Natural killer cell treated with Interleukin-12 subunit alpha and Interleukin-12 subunit beta and Interleukin-15 and Interleukin-18, amount 100 ng/mL, for 72 hours (primary cell): ENCODE measurements at regions not wholly inside any gene's neighbourhood (a gene's known extent, or its start where the extent isn't known, plus 50 kb on each side); places are given as distances from the start of the nearest gene placed in this dataset.

Source experiments
- ATAC-seq, 2 donors: fragments of 150-1000 bp; cut with Tn5 transposase in 1 of 2; sonication (Bioruptor Pico), chemical (Tn5 transposase) in 1 of 2; 2 replicates each; pipeline ENCODE4 v1.10.0; 2021
- DNase-seq: peaks from one replicate; pipeline ENCODE4 v3.0.0; 2022; ENCODE audit warnings: low spot score
- H3K27ac Mint-ChIP-seq, 2 donors: 1 replicate in 1 of 2; 2 replicates in 1 of 2; pipeline ENCODE4 v1.8.0; 2022; ENCODE audit warnings: mixed read lengths in 2 of 2, mild to moderate bottlenecking in 1 of 2, moderate library complexity in 1 of 2
- H3K27me3 Mint-ChIP-seq, 2 donors: 1 replicate in 1 of 2; 2 replicates in 1 of 2; pipeline ENCODE4 v1.8.0; 2022; ENCODE audit warnings: mixed read lengths in 2 of 2
- H3K36me3 Mint-ChIP-seq: one replicate; pipeline ENCODE4 v1.8.0; 2022; ENCODE audit warnings: mixed read lengths
- H3K4me1 Mint-ChIP-seq, 2 donors: 1 replicate in 1 of 2; 2 replicates in 1 of 2; pipeline ENCODE4 v1.8.0; 2022; ENCODE audit warnings: low read depth in 2 of 2, mixed read lengths in 2 of 2, mild to moderate bottlenecking in 1 of 2
- H3K4me3 Mint-ChIP-seq: one replicate; pipeline ENCODE4 v1.8.0; 2022; ENCODE audit warnings: mixed read lengths
- H3K9me3 Mint-ChIP-seq: 2 replicates; pipeline ENCODE4 v1.8.0; 2022; ENCODE audit warnings: mixed read lengths

GRCh38 chr3:73752338-73752737, 127.6 kb upstream of the PDZRN3 start:
- Mint-ChIP-seq H3K4me3 (no peak overlapping the region), H3K27ac (no peak overlapping the region), H3K27me3 (no peaks in the 10 kb centered on the region), H3K4me1 (no peaks in the 10 kb centered on the region), H3K36me3 (no peaks in the 10 kb centered on the region), H3K9me3 (peaks cover 20% of the 10 kb centered on the region)
- ATAC-seq (no peak), DNase-seq (no peak)

GRCh38 chr3:73746623-73747022, 121.9 kb upstream of the PDZRN3 start:
- DNase-seq (no peak), ATAC-seq (no peak)
- no peaks in the 10 kb centered on the region for H3K27me3 Mint-ChIP-seq
- peaks cover 4% of the 10 kb centered on the region for H3K9me3 Mint-ChIP-seq
- H3K27ac Mint-ChIP-seq = no peak overlapping the region
- H3K4me1 Mint-ChIP-seq = no peaks in the 10 kb centered on the region
- no peaks in the 10 kb centered on the region for H3K36me3 Mint-ChIP-seq
- no peak overlapping the region for H3K4me3 Mint-ChIP-seq

- peaks cover 8% of the 10 kb centered on the region for H3K9me3 Mint-ChIP-seq
- no peak overlapping the region for H3K27ac Mint-ChIP-seq
- H3K27me3 Mint-ChIP-seq = no peaks in the 10 kb centered on the region
- no peak for ATAC-seq
- no peaks in the 10 kb centered on the region for H3K4me1 Mint-ChIP-seq
- no peak overlapping the region for H3K4me3 Mint-ChIP-seq
- H3K36me3 Mint-ChIP-seq = no peaks in the 10 kb centered on the region
- no peak for DNase-seq
Observed at GRCh38 chr3:73745526-73746191, 120.9 kb upstream of the PDZRN3 start.

GRCh38 chr3:73743551-73743950, 118.8 kb upstream of the PDZRN3 start:
- Mint-ChIP-seq H3K27ac (no peak overlapping the region), H3K4me1 (no peaks in the 10 kb centered on the region), H3K27me3 (no peaks in the 10 kb centered on the region), H3K9me3 (peaks cover 6% of the 10 kb centered on the region), H3K36me3 (no peaks in the 10 kb centered on the region), H3K4me3 (no peak overlapping the region)
- DNase-seq (no peak), ATAC-seq (no peak)

GRCh38 chr3:73739791-73740453, 115.2 kb upstream of the PDZRN3 start:
- no peak for ATAC-seq
- H3K4me1 Mint-ChIP-seq = no peaks in the 10 kb centered on the region
- no peak overlapping the region for H3K27ac Mint-ChIP-seq

GRCh38 chr3:73738711-73739110, 114.0 kb upstream of the PDZRN3 start:
- no peak for DNase-seq
- H3K27me3 Mint-ChIP-seq = no peaks in the 10 kb centered on the region
- no peak overlapping the region for H3K27ac Mint-ChIP-seq
- ATAC-seq = no peak
- H3K4me3 Mint-ChIP-seq = no peak overlapping the region
- peaks cover 6% of the 10 kb centered on the region for H3K9me3 Mint-ChIP-seq
- no peaks in the 10 kb centered on the region for H3K36me3 Mint-ChIP-seq
- no peaks in the 10 kb centered on the region for H3K4me1 Mint-ChIP-seq

More at GRCh38 chr3:73739791-73740453, 115.2 kb upstream of the PDZRN3 start:
- peaks cover 6% of the 10 kb centered on the region for H3K9me3 Mint-ChIP-seq
- no peaks in the 10 kb centered on the region for H3K27me3 Mint-ChIP-seq
- H3K4me3 Mint-ChIP-seq = no peak overlapping the region
- no peaks in the 10 kb centered on the region for H3K36me3 Mint-ChIP-seq
- DNase-seq = no peak

- Mint-ChIP-seq H3K9me3 (peaks cover 8% of the 10 kb centered on the region), H3K4me1 (no peaks in the 10 kb centered on the region), H3K27ac (no peak overlapping the region), H3K4me3 (no peak overlapping the region), H3K36me3 (no peaks in the 10 kb centered on the region), H3K27me3 (no peaks in the 10 kb centered on the region)
- no peak for DNase-seq
- ATAC-seq = no peak
Observed at GRCh38 chr3:73734211-73735089, 109.7 kb upstream of the PDZRN3 start.

GRCh38 chr3:73733746-73734145, 109.0 kb upstream of the PDZRN3 start:
- no peak for ATAC-seq
- Mint-ChIP-seq H3K27ac (no peak overlapping the region), H3K27me3 (no peaks in the 10 kb centered on the region), H3K4me3 (no peak overlapping the region), H3K36me3 (no peaks in the 10 kb centered on the region), H3K4me1 (no peaks in the 10 kb centered on the region), H3K9me3 (peaks cover 7% of the 10 kb centered on the region)
- DNase-seq = no peak

- Mint-ChIP-seq H3K36me3 (no peaks in the 10 kb centered on the region), H3K27me3 (no peaks in the 10 kb centered on the region), H3K27ac (no peak overlapping the region), H3K9me3 (peaks cover 6% of the 10 kb centered on the region), H3K4me1 (no peaks in the 10 kb centered on the region), H3K4me3 (no peak overlapping the region)
- ATAC-seq (no peak), DNase-seq (no peak)
Observed at GRCh38 chr3:73729969-73730440, 105.3 kb upstream of the PDZRN3 start.

GRCh38 chr3:73727854-73728253, 103.1 kb upstream of the PDZRN3 start:
- Mint-ChIP-seq H3K36me3 (no peaks in the 10 kb centered on the region), H3K4me1 (no peaks in the 10 kb centered on the region), H3K27ac (no peak overlapping the region), H3K27me3 (no peaks in the 10 kb centered on the region), H3K9me3 (peaks cover 9% of the 10 kb centered on the region), H3K4me3 (no peak overlapping the region)
- no peak for ATAC-seq
- no peak for DNase-seq

GRCh38 chr3:73727117-73727821, 102.5 kb upstream of the PDZRN3 start:
- no peaks in the 10 kb centered on the region for H3K36me3 Mint-ChIP-seq

GRCh38 chr3:73723596-73723995, 98.9 kb upstream of the PDZRN3 start:
- no peak for ATAC-seq

More at GRCh38 chr3:73727117-73727821, 102.5 kb upstream of the PDZRN3 start:
- ATAC-seq = no peak
- Mint-ChIP-seq H3K27ac (no peak overlapping the region), H3K4me3 (no peak overlapping the region), H3K27me3 (no peaks in the 10 kb centered on the region), H3K9me3 (peaks cover 13% of the 10 kb centered on the region), H3K4me1 (no peaks in the 10 kb centered on the region)
- no peak for DNase-seq

GRCh38 chr3:73719861-73720260, 95.1 kb upstream of the PDZRN3 start:
- ATAC-seq = no peak
- no peaks in the 10 kb centered on the region for H3K36me3 Mint-ChIP-seq

More at GRCh38 chr3:73723596-73723995, 98.9 kb upstream of the PDZRN3 start:
- H3K36me3 Mint-ChIP-seq = no peaks in the 10 kb centered on the region
- no peaks in the 10 kb centered on the region for H3K4me1 Mint-ChIP-seq
- no peak overlapping the region for H3K27ac Mint-ChIP-seq
- H3K9me3 Mint-ChIP-seq = peaks cover 14% of the 10 kb centered on the region
- H3K4me3 Mint-ChIP-seq = no peak overlapping the region
- no peaks in the 10 kb centered on the region for H3K27me3 Mint-ChIP-seq
- DNase-seq = no peak

More at GRCh38 chr3:73719861-73720260, 95.1 kb upstream of the PDZRN3 start:
- Mint-ChIP-seq H3K4me3 (no peak overlapping the region), H3K9me3 (peaks cover 14% of the 10 kb centered on the region), H3K27me3 (no peaks in the 10 kb centered on the region), H3K27ac (no peak overlapping the region), H3K4me1 (no peaks in the 10 kb centered on the region)
- no peak for DNase-seq
